ENCODE measurements at regions not wholly inside any gene's neighbourhood (a gene's known extent, or its start where the extent isn't known, plus 50 kb on each side); places are given as distances from the start of the nearest gene placed in this dataset.

DNA sequence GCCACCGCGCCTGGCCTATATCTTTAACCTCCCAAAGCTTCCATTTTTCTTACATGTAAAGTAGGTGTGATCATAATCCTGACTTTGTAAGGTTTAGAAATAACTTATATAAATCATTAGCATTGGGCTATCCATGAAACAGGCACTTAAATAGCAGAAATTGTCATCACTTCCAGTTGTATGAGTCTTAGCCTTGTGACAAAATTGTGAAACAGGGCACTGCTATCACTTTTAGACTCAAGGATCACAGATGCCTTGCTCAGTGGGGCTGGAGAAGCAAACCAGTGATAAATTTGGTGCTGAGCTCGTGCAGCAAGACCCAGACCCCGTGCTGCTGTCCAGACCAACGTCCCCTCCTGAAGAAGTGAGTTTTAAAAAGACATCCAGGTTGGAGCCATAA, 209.7 kb downstream of the KATNAL1 start:
- H3K27ac ChIP-seq, result no peak overlapping the region
- TF ChIP-seq CTCF (IDR thresholded peaks at IDR 0.05), result no peak

DNA sequence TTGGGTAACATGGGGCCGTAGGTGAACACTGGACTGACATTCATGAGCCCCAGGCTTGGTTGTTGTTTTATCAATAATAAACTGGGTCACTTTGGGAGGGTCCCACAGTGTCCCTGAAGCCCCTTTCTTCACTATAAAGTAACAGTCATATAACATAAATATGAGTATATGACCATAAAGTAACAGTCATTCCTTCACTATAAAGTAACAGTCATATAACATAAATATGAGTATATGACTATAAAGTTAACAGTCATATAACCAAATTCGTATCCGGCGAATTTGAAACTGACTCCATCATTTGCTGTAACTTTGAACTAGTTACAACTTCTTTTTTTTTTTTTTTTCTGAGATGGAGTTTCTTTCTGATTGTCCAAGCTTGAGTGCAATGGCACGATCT, 210.3 kb downstream of the KATNAL1 start:
- Histone ChIP-seq H3K27ac (no peak overlapping the region), H3K4me3 (no peak overlapping the region)
- TF ChIP-seq CTCF (IDR thresholded peaks at IDR 0.05), result no peak
- no peak for DNase-seq (ENCODE audit: low spot score)

More for the DNA sequence above, 209.7 kb downstream of the KATNAL1 start:
- H3K4me3 ChIP-seq, result no peak overlapping the region
- DNase-seq (ENCODE audit: low spot score), result no peak

- TF ChIP-seq CTCF (IDR thresholded peaks at IDR 0.05), result no peak
- Histone ChIP-seq H3K27ac (no peak overlapping the region), H3K4me3 (no peak overlapping the region)
- DNase-seq (ENCODE audit: low spot score), result no peak
Observed at GRCh38 chr13:30094015-30094414, 213.3 kb downstream of the KATNAL1 start.

GRCh38 chr13:30093236-30093635, 214.1 kb downstream of the KATNAL1 start:
- no peak for DNase-seq (ENCODE audit: low spot score)
- Histone ChIP-seq H3K27ac (no peak overlapping the region), H3K4me3 (no peak overlapping the region)
- no peak for TF ChIP-seq CTCF (IDR thresholded peaks at IDR 0.05)

DNA sequence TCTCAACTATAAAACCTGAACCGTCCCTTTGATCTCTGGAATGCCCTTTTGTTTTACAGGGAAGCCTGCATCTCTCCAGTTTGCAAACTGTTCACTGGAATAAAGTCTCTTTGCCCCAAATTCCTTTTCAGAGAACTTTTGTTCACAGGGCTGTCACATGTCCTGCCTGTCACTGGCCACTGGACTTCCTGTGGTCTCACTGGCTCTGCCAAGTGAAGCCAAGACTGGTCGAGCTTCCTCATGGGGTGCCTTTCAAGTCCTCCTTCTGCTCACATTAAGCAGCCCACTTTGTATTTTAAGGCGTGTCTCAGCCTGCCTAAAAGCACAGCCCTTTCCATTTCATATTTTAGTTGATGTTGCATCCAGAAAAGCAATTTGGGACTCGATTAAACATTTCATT, 215.7 kb downstream of the KATNAL1 start:
- Histone ChIP-seq H3K4me3 (no peak overlapping the region), H3K27ac (no peak overlapping the region)
- no peak for TF ChIP-seq CTCF (IDR thresholded peaks at IDR 0.05)
- DNase-seq (ENCODE audit: low spot score), result no peak

GRCh38 chr13:30091035-30091434, 216.3 kb downstream of the KATNAL1 start:
- TF ChIP-seq CTCF (IDR thresholded peaks at IDR 0.05), result no peak
- no peak for DNase-seq (ENCODE audit: low spot score)
- Histone ChIP-seq H3K27ac (no peak overlapping the region), H3K4me3 (no peak overlapping the region)

DNA sequence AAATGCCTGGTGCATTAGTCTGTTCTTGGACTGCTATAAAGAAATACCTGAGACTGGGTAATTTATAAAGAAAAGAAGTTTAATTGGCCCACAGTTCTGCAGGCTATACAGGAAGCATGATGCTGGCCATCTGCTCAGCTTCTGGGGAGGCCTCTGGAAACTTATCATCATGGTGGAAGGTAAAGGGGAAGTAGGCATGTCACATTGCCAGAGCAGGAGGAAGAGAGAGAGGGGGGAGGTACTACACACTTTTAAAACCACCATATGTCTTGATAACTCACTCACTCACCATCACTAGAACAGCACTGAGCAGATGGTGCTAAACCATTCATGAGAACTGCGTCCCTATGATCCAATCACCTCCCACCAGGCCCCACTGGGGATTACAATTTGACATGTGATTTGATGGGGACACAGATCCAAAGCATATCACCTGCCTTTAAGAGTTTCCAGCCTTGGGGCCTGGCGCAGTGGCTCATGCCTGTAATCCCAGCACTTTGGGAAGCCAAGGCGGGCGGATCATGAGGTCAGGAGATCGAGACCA, 219.0 kb downstream of the KATNAL1 start:
- DNase-seq (ENCODE audit: low spot score), result no peak
- no peak for TF ChIP-seq CTCF (IDR thresholded peaks at IDR 0.05)
- H3K27ac ChIP-seq, result no peak overlapping the region

More for the DNA sequence above, 219.0 kb downstream of the KATNAL1 start:
- no peak overlapping the region for H3K4me3 ChIP-seq

Measured in coronary artery (tissue), 2 donors.